HepG2 (cell line): ENCODE measurements at regions not wholly inside any gene's neighbourhood (a gene's known extent, or its start where the extent isn't known, plus 50 kb on each side); places are given as distances from the start of the nearest gene placed in this dataset.

ENCODE experiments used
- ATAC-seq: fragments of 200-7000 bp; cut with Tn5 transposase; 3 replicates; pipeline ENCODE4 v1.9.1; 2020; ENCODE audit warnings: mild to moderate bottlenecking, moderate library complexity
- BruUV-seq: library from RNA; stranded (reverse); fragments of 400-500 nt; replicated peaks from 2 replicates; lab custom pipeline; 2021; lab: Mats Ljungman, UMichigan
- CTCF ChIA-PET: fragments of 300-600 bp; formaldehyde crosslinking; extraction: SDS; loops from one replicate; lab custom pipeline; 2021; ENCODE audit warnings: low total read pairs, inconsistent platforms, low intra/inter-chr PET ratio; lab: Yijun Ruan, JAX
- POLR2A ChIA-PET: fragments of 350-600 bp; sonication (Branson Sonifier 250); formaldehyde crosslinking; loops from one replicate; lab custom pipeline; 2020; ENCODE audit warnings: antibody characterized with exemption, inconsistent platforms; lab: Yijun Ruan, JAX
- DNase-seq: peaks from one replicate; pipeline ENCODE4 v3.0.0-alpha.2; 2015; ENCODE audit warnings: low spot score
- FAIRE-seq: peaks from 3 replicates; lab custom pipeline; 2011; peaks lifted over from hg19 to GRCh38; lab: Jason Lieb, UNC
- H2AFZ ChIP-seq: one replicate; pipeline ENCODE4 v1.6.1; 2011; ENCODE audit warnings: low read length, inconsistent platforms
- H3K27ac ChIP-seq: fragments of 300-600 bp; 3 replicates; pipeline ENCODE4 v1.8.0; 2011; ENCODE audit warnings: mixed run types, mild to moderate bottlenecking, mixed read lengths, low read length, inconsistent platforms; ENCODE audit not compliant: insufficient read depth; ENCODE audit errors: extremely low read length
- H3K27me3 ChIP-seq, 2 experiments: fragments of 200-600 bp in 1 of 2; 2 replicates in 1 of 2; 3 replicates in 1 of 2; pipeline versions ENCODE4 v1.6.0 to v1.8.0; 2011; ENCODE audit warnings: low read length in 2 of 2, mild to moderate bottlenecking in 2 of 2, moderate library complexity in 2 of 2, inconsistent platforms in 1 of 2; ENCODE audit not compliant: insufficient read depth in 2 of 2, control insufficient read depth in 1 of 2
- H3K36me3 ChIP-seq, 2 experiments: fragments of 200-600 bp in 1 of 2; replicated peaks in 1 of 2; 2 replicates in 1 of 2; 3 replicates in 1 of 2; pipeline versions ENCODE4 v1.5.1 to v1.8.0; 2011; ENCODE audit warnings: low read length in 2 of 2, inconsistent platforms in 1 of 2; ENCODE audit not compliant: insufficient read depth in 2 of 2, control insufficient read depth in 1 of 2
- H3K4me1 ChIP-seq: 2 replicates; pipeline ENCODE4 v1.5.1; 2012; ENCODE audit warnings: low read length, inconsistent platforms; ENCODE audit not compliant: insufficient read depth
- H3K4me2 ChIP-seq: 2 replicates; pipeline ENCODE4 v1.6.0; 2011; ENCODE audit warnings: low read depth, low read length, inconsistent platforms
- H3K4me3 ChIP-seq, 3 experiments: fragments of 200-600 bp in 1 of 3; sonication (generic), shearing (Covaris generic) in 1 of 3; replicated peaks in 1 of 3; 2 replicates each; pipeline ENCODE4 v1.5.1; 2011 to 2016; ENCODE audit warnings: low read length in 3 of 3, inconsistent platforms in 2 of 3, low read depth in 2 of 3, mild to moderate bottlenecking in 2 of 3, control low read depth in 1 of 3, mixed read lengths in 1 of 3; ENCODE audit not compliant: insufficient read depth in 1 of 3
- H3K79me2 ChIP-seq: one replicate; pipeline ENCODE4 v1.6.1; 2011; ENCODE audit warnings: low read length, inconsistent platforms; ENCODE audit not compliant: insufficient read depth
- H3K9ac ChIP-seq: 2 replicates; pipeline ENCODE4 v1.6.0; 2011; ENCODE audit warnings: mild to moderate bottlenecking, low read depth, low read length, inconsistent platforms; ENCODE audit not compliant: insufficient read depth
- H3K9me3 ChIP-seq: 2 replicates; pipeline ENCODE4 v1.5.1; 2012; ENCODE audit warnings: mild to moderate bottlenecking, low read length
- H4K20me1 ChIP-seq: 2 replicates; pipeline ENCODE4 v1.6.0; 2011; ENCODE audit warnings: inconsistent platforms, mild to moderate bottlenecking, low read length, moderate library complexity; ENCODE audit not compliant: insufficient read depth
- FOXO1 ChIP-seq: sonication (generic); formaldehyde crosslinking; IDR thresholded peaks from 2 replicates; pipeline ENCODE4 v1.4.0; 2020; ENCODE audit warnings: missing genetic modification reagents
- HDAC6 ChIP-seq: fragments of 200-600 bp; sonication (generic); IDR thresholded peaks from 2 replicates; pipeline ENCODE4 v1.7.0; 2017; ENCODE audit warnings: mild to moderate bottlenecking, antibody characterized with exemption, low read length, low read depth
- MAFG ChIP-seq: sonication (generic); formaldehyde crosslinking; IDR thresholded peaks from 2 replicates; pipeline ENCODE4 v1.5.1; 2020; ENCODE audit warnings: mild to moderate bottlenecking, missing genetic modification reagents
- ZNF496 ChIP-seq: sonication (generic); formaldehyde crosslinking; IDR thresholded peaks from 2 replicates; pipeline ENCODE4 v1.8.1; 2023; ENCODE audit warnings: mild to moderate bottlenecking, moderate library complexity, missing genetic modification reagents; ENCODE audit not compliant: insufficient replicate concordance
- ZNF549 ChIP-seq: sonication (generic); formaldehyde crosslinking; IDR thresholded peaks from 2 replicates; pipeline ENCODE4 v1.5.0; 2020; ENCODE audit warnings: missing genetic modification reagents
- ZNF713 ChIP-seq: sonication (generic); formaldehyde crosslinking; IDR thresholded peaks from 2 replicates; pipeline ENCODE4 v1.4.0; 2020; ENCODE audit warnings: mild to moderate bottlenecking, missing genetic modification reagents
- ZNF792 ChIP-seq: IDR thresholded peaks from 2 replicates; pipeline ENCODE4 v1.6.1; 2016
- WGBS: methylation state at CpG from one replicate; pipeline ENCODE4 v1.1.6; 2017; ENCODE audit warnings: low lambda C conversion rate; 5-methylcytosine and 5-hydroxymethylcytosine counted together
- in situ Hi-C: cut with HindIII; loops from 2 replicates; pipeline ENCODE4 v1.10.0; 2017; ENCODE audit warnings: low pct_unique_long_range_greater_than_20kb; ENCODE audit not compliant: extremely low pct_ligation_motif_present
- intact Hi-C: fragments of 100-400 bp; cut with micrococcal nuclease; formaldehyde crosslinking; loops from one replicate; pipeline ENCODE4 v1.10.0; 2022; ENCODE audit not compliant: unreplicated experiment
- TF ChIP-seq, protein P1 (sequence below): sonication (generic); formaldehyde crosslinking; IDR thresholded peaks from 2 replicates; pipeline ENCODE4 v1.4.0; 2020; ENCODE audit warnings: mild to moderate bottlenecking, missing genetic modification reagents
- TF ChIP-seq, protein P2 (sequence below): sonication (generic); formaldehyde crosslinking; IDR thresholded peaks from 2 replicates; pipeline ENCODE4 v1.4.0; 2020; ENCODE audit warnings: missing genetic modification reagents
- TF ChIP-seq, protein P3 (sequence below): sonication (generic); formaldehyde crosslinking; IDR thresholded peaks from 2 replicates; pipeline ENCODE4 v1.5.0; 2020; ENCODE audit warnings: mild to moderate bottlenecking, missing genetic modification reagents
- TF ChIP-seq, protein P4 (sequence below): sonication (generic); formaldehyde crosslinking; IDR thresholded peaks from 2 replicates; pipeline ENCODE4 v1.4.0; 2020; ENCODE audit warnings: mild to moderate bottlenecking, low read depth, missing genetic modification reagents

DNA sequence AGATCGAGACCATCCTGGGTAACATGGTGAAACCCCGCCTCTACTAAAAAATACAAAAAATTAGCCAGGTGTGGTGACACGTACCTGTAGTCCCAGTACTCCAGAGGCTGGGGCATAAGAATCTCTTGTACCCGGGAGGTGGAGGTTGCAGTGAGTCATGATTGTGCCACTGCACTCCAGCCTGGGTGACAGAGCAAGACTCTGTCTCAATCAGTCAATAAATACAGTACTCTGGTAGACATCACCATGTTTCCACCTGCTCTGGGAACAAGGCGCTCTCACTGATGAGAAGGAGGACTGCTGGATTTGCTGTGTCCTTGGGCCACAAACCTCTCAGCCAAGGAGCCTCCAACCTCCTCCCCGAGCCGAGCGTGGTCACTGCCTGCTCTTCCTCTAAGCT is 154.2 kb upstream of the ZNF236 start (continued):
- TF ChIP-seq, protein P1, sequence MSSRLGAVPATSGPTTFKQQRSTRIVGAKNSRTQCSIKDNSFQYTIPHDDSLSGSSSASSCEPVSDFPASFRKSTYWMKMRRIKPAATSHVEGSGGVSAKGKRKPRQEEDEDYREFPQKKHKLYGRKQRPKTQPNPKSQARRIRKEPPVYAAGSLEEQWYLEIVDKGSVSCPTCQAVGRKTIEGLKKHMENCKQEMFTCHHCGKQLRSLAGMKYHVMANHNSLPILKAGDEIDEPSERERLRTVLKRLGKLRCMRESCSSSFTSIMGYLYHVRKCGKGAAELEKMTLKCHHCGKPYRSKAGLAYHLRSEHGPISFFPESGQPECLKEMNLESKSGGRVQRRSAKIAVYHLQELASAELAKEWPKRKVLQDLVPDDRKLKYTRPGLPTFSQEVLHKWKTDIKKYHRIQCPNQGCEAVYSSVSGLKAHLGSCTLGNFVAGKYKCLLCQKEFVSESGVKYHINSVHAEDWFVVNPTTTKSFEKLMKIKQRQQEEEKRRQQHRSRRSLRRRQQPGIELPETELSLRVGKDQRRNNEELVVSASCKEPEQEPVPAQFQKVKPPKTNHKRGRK (CRISPR knock-in tag), result no peak
- TF ChIP-seq HDAC6, result no peak
- TF ChIP-seq, protein P2, sequence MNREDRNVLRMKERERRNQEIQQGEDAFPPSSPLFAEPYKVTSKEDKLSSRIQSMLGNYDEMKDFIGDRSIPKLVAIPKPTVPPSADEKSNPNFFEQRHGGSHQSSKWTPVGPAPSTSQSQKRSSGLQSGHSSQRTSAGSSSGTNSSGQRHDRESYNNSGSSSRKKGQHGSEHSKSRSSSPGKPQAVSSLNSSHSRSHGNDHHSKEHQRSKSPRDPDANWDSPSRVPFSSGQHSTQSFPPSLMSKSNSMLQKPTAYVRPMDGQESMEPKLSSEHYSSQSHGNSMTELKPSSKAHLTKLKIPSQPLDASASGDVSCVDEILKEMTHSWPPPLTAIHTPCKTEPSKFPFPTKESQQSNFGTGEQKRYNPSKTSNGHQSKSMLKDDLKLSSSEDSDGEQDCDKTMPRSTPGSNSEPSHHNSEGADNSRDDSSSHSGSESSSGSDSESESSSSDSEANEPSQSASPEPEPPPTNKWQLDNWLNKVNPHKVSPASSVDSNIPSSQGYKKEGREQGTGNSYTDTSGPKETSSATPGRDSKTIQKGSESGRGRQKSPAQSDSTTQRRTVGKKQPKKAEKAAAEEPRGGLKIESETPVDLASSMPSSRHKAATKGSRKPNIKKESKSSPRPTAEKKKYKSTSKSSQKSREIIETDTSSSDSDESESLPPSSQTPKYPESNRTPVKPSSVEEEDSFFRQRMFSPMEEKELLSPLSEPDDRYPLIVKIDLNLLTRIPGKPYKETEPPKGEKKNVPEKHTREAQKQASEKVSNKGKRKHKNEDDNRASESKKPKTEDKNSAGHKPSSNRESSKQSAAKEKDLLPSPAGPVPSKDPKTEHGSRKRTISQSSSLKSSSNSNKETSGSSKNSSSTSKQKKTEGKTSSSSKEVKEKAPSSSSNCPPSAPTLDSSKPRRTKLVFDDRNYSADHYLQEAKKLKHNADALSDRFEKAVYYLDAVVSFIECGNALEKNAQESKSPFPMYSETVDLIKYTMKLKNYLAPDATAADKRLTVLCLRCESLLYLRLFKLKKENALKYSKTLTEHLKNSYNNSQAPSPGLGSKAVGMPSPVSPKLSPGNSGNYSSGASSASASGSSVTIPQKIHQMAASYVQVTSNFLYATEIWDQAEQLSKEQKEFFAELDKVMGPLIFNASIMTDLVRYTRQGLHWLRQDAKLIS (CRISPR knock-in tag), result no peak

DNA sequence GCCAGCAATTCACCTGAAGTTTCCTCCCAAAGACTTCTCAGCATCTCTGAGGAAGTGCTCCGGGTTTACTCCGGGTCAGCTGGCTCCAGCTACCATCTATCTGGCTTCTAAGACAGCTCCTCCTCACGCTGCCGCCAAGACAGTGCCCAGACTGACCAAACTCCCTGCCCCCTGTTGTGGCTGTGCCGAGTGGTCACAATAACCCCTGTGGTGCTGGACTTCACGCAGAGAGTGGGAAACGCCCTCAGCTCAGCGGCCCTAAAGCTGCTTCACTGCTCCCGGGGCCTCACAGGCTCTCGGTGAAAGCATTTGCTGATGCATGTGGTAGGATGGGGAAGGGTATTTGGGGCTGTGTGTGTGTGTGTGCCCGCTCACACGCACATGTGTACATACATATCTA is 154.8 kb upstream of the ZNF236 start:
- in situ Hi-C loops (no loop called here), intact Hi-C loops (no loop called here)
- no peak overlapping the region for H2AFZ ChIP-seq
- no peak overlapping the region for H3K27ac ChIP-seq
- H3K27me3 ChIP-seq, result peaks cover 0 to 10% of the 10 kb centered on the region in 2 experiments; a peak in 2 of 5 replicates
- no TSS peak for BruUV-seq
- H3K4me3 ChIP-seq, result no peak overlapping the region
- ChIA-PET CTCF (no interaction called here), POLR2A (no interaction called here)
- H3K9ac ChIP-seq, result no peak overlapping the region
- TF ChIP-seq MAFG (CRISPR knock-in tag), result no peak
- no peak for TF ChIP-seq ZNF713
- TF ChIP-seq ZNF549 (CRISPR knock-in tag), result no peak
- no peak for TF ChIP-seq ZNF496
- no peak for TF ChIP-seq ZNF792 (CRISPR knock-in tag)
- TF ChIP-seq, protein P3, sequence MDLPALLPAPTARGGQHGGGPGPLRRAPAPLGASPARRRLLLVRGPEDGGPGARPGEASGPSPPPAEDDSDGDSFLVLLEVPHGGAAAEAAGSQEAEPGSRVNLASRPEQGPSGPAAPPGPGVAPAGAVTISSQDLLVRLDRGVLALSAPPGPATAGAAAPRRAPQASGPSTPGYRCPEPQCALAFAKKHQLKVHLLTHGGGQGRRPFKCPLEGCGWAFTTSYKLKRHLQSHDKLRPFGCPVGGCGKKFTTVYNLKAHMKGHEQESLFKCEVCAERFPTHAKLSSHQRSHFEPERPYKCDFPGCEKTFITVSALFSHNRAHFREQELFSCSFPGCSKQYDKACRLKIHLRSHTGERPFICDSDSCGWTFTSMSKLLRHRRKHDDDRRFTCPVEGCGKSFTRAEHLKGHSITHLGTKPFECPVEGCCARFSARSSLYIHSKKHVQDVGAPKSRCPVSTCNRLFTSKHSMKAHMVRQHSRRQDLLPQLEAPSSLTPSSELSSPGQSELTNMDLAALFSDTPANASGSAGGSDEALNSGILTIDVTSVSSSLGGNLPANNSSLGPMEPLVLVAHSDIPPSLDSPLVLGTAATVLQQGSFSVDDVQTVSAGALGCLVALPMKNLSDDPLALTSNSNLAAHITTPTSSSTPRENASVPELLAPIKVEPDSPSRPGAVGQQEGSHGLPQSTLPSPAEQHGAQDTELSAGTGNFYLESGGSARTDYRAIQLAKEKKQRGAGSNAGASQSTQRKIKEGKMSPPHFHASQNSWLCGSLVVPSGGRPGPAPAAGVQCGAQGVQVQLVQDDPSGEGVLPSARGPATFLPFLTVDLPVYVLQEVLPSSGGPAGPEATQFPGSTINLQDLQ (CRISPR knock-in tag), result no peak
- no peak for TF ChIP-seq FOXO1
- TF ChIP-seq, protein P4, sequence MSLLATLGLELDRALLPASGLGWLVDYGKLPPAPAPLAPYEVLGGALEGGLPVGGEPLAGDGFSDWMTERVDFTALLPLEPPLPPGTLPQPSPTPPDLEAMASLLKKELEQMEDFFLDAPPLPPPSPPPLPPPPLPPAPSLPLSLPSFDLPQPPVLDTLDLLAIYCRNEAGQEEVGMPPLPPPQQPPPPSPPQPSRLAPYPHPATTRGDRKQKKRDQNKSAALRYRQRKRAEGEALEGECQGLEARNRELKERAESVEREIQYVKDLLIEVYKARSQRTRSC (CRISPR knock-in tag), result no peak
- TF ChIP-seq, protein P1 (CRISPR knock-in tag), result no peak
- DNase-seq (no peak), FAIRE-seq (no peak), ATAC-seq (no peak)
- 34% methylated on average over 7 of the region's 12 CpGs for WGBS
- no peak overlapping the region for H3K4me2 ChIP-seq
- H3K4me1 ChIP-seq, result no peaks in the 10 kb centered on the region
- no peaks in the 10 kb centered on the region for H3K9me3 ChIP-seq
- no peaks in the 10 kb centered on the region for H3K36me3 ChIP-seq
- H3K79me2 ChIP-seq, result no peaks in the 10 kb centered on the region
- no peaks in the 10 kb centered on the region for H4K20me1 ChIP-seq
